ENCODE measurements at regions not wholly inside any gene's neighbourhood (a gene's known extent, or its start where the extent isn't known, plus 50 kb on each side); places are given as distances from the start of the nearest gene placed in this dataset.

DNA sequence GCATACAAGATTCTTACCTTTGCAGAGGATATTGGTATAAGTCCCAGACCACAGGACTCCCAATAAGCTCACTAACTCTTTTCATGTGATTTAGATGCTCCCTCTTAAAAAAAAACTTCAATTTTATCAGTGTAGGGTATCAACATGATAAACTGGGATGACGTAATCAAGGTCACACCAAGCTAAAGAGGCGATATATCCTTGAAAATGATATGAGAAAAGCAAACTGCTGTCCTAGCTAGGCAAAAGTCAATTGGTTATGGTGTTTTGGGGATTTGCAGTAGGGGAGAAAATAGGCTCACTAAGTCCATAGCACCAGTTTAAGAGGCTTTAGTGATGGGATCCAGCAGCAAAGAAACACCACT lies 354.4 kb downstream of the DIRAS2 start:
- TF ChIP-seq GATA3 (IDR thresholded peaks at IDR 0.05; ENCODE audit: low read depth, low read length) (no peak), GATA2 (IDR thresholded peaks at IDR 0.05; ENCODE audit: low read depth, low read length) (no peak)

Measured in SH-SY5Y (cell line).